ENCODE measurements at regions not wholly inside any gene's neighbourhood (a gene's known extent, or its start where the extent isn't known, plus 50 kb on each side); places are given as distances from the start of the nearest gene placed in this dataset.

DNA sequence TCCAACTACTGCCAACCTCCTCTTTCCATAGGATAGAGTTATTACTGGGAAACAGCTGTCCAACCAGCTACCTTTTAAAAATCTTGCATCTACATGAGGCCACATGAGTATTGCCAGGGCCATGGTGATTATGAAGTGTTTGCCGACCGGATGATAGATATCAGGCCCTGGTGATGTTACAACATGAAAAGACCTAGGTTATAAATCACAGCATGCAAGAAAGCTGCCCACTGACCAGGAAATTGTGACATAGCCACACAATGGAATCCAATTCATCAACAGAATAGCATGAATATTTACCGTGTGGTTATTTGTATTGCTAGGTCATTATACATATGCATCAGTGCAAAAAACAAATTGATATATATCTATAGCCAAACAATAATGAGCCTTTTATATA lies 517.0 kb downstream of the INHBA start:
- TF ChIP-seq, protein P1, sequence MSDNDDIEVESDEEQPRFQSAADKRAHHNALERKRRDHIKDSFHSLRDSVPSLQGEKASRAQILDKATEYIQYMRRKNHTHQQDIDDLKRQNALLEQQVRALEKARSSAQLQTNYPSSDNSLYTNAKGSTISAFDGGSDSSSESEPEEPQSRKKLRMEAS (IDR thresholded peaks at IDR 0.05): no peak
- TF ChIP-seq ZBTB7A (IDR thresholded peaks at IDR 0.05; ENCODE audit: low read depth): no peak
- TF ChIP-seq TAF1 (IDR thresholded peaks at IDR 0.05; ENCODE audit: low read depth): no peak
- TF ChIP-seq NFIC (IDR thresholded peaks at IDR 0.05): no peak
- TF ChIP-seq YY1 (IDR thresholded peaks at IDR 0.05; ENCODE audit: low read depth): no peak
- no peak for TF ChIP-seq EP300 (IDR thresholded peaks at IDR 0.05; ENCODE audit: borderline replicate concordance)
- TF ChIP-seq RAD21 (IDR thresholded peaks at IDR 0.05; ENCODE audit: low read depth): no peak
- TF ChIP-seq CREB1 (IDR thresholded peaks at IDR 0.05; ENCODE audit: low read depth): no peak

DNA sequence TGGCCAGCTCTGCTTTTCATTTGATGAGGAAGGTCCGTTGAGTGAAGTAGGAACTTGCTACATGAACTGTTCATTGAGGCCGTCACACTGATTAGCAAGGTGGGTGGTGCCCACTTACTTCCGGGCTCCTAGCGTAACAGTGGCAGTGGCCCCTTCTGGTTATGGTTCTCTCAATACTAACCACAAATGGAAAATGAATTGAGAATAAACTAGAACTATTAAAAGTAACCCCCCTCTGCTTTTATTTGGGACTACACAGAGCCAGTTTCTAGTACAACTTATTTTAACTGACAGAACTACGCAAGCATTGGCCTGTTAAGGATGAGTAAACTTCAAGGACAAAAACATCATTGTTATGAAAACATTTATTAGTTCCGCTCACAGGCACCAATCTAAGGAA lies 519.1 kb downstream of the INHBA start:
- TF ChIP-seq TAF1 (IDR thresholded peaks at IDR 0.05; ENCODE audit: low read depth) (no peak), NFIC (IDR thresholded peaks at IDR 0.05) (no peak), RAD21 (IDR thresholded peaks at IDR 0.05; ENCODE audit: low read depth) (no peak), ZBTB7A (IDR thresholded peaks at IDR 0.05; ENCODE audit: low read depth) (no peak)
- TF ChIP-seq, protein P2, sequence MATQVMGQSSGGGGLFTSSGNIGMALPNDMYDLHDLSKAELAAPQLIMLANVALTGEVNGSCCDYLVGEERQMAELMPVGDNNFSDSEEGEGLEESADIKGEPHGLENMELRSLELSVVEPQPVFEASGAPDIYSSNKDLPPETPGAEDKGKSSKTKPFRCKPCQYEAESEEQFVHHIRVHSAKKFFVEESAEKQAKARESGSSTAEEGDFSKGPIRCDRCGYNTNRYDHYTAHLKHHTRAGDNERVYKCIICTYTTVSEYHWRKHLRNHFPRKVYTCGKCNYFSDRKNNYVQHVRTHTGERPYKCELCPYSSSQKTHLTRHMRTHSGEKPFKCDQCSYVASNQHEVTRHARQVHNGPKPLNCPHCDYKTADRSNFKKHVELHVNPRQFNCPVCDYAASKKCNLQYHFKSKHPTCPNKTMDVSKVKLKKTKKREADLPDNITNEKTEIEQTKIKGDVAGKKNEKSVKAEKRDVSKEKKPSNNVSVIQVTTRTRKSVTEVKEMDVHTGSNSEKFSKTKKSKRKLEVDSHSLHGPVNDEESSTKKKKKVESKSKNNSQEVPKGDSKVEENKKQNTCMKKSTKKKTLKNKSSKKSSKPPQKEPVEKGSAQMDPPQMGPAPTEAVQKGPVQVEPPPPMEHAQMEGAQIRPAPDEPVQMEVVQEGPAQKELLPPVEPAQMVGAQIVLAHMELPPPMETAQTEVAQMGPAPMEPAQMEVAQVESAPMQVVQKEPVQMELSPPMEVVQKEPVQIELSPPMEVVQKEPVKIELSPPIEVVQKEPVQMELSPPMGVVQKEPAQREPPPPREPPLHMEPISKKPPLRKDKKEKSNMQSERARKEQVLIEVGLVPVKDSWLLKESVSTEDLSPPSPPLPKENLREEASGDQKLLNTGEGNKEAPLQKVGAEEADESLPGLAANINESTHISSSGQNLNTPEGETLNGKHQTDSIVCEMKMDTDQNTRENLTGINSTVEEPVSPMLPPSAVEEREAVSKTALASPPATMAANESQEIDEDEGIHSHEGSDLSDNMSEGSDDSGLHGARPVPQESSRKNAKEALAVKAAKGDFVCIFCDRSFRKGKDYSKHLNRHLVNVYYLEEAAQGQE (IDR thresholded peaks at IDR 0.05; ENCODE audit: low read depth): no peak
- TF ChIP-seq, protein P3, sequence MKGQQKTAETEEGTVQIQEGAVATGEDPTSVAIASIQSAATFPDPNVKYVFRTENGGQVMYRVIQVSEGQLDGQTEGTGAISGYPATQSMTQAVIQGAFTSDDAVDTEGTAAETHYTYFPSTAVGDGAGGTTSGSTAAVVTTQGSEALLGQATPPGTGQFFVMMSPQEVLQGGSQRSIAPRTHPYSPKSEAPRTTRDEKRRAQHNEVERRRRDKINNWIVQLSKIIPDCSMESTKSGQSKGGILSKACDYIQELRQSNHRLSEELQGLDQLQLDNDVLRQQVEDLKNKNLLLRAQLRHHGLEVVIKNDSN (IDR thresholded peaks at IDR 0.05): no peak

DNA sequence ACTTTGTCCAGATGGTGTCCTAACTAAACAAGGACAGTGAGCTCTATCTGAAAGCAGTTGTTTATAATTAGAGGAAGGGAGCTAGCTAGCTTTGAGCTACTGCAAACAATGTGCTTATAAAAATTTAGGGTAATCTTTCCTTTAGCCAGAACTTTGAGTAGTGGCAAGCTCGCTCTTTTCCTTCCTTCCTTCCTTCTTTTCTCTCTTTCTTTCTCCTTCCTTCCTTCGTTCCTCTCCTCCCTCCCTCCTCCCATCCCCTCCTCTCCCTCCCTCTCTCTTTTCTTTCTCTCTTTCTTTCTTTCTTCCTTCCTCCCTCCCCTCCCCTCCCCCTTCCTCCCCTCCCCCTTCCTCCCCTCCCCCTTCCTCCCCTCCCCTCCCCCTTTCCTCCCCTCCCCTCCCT lies 520.1 kb downstream of the INHBA start:
- TF ChIP-seq, protein P2 (IDR thresholded peaks at IDR 0.05; ENCODE audit: low read depth): no peak
- TF ChIP-seq, protein P1 (IDR thresholded peaks at IDR 0.05): no peak
- no peak for TF ChIP-seq RAD21 (IDR thresholded peaks at IDR 0.05; ENCODE audit: low read depth)
- TF ChIP-seq, protein P3 (IDR thresholded peaks at IDR 0.05): no peak
- no peak for TF ChIP-seq ZBTB7A (IDR thresholded peaks at IDR 0.05; ENCODE audit: low read depth)
- no peak for TF ChIP-seq EP300 (IDR thresholded peaks at IDR 0.05; ENCODE audit: borderline replicate concordance)
- no peak for TF ChIP-seq TCF12 (IDR thresholded peaks at IDR 0.05; ENCODE audit: low read depth)
- no peak for TF ChIP-seq EGR1 (IDR thresholded peaks at IDR 0.05)
- TF ChIP-seq CREB1 (IDR thresholded peaks at IDR 0.05; ENCODE audit: low read depth): no peak
- no peak for TF ChIP-seq FOXM1 (IDR thresholded peaks at IDR 0.05; ENCODE audit: borderline replicate concordance, low read depth)
- no peak for TF ChIP-seq YY1 (IDR thresholded peaks at IDR 0.05; ENCODE audit: low read depth)
- no peak for TF ChIP-seq TAF1 (IDR thresholded peaks at IDR 0.05; ENCODE audit: low read depth)
- TF ChIP-seq NFIC (IDR thresholded peaks at IDR 0.05): no peak
- TF ChIP-seq CEBPB (IDR thresholded peaks at IDR 0.05): no peak

DNA sequence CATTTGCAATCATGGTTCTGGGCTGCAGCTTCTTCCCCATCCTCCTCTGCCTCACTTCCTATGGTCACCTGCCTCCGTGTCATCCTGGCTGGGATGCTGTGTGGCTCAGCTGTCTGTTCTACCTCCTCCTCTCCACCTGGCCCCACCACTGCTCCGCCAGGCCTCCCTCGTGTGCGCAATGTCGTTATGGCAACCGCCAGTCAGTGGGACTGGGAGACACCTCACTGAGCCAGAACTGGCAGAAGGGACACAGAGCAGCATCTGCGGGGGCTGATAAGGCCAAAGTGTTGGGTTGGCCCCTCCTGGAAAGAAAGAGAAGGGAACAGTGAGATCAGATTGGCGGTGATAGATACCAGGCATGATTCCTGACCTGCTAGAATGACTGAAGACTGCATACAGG lies 527.5 kb downstream of the INHBA start:
- TF ChIP-seq CEBPB (IDR thresholded peaks at IDR 0.05) (no peak), TCF12 (IDR thresholded peaks at IDR 0.05; ENCODE audit: low read depth) (no peak), CREB1 (IDR thresholded peaks at IDR 0.05; ENCODE audit: low read depth) (no peak), EGR1 (IDR thresholded peaks at IDR 0.05) (no peak), ZBTB7A (IDR thresholded peaks at IDR 0.05; ENCODE audit: low read depth) (no peak), TEAD4 (IDR thresholded peaks at IDR 0.05) (no peak), RAD21 (IDR thresholded peaks at IDR 0.05; ENCODE audit: low read depth) (no peak), FOXM1 (IDR thresholded peaks at IDR 0.05; ENCODE audit: borderline replicate concordance, low read depth) (no peak), YY1 (IDR thresholded peaks at IDR 0.05; ENCODE audit: low read depth) (no peak), NFIC (IDR thresholded peaks at IDR 0.05) (no peak)
- TF ChIP-seq, protein P2 (IDR thresholded peaks at IDR 0.05; ENCODE audit: low read depth): no peak
- TF ChIP-seq, protein P1 (IDR thresholded peaks at IDR 0.05): no peak
- TF ChIP-seq, protein P3 (IDR thresholded peaks at IDR 0.05): no peak

All from Ishikawa (cell line).